Keratinocyte (primary cell): ENCODE measurements at regions not wholly inside any gene's neighbourhood (a gene's known extent, or its start where the extent isn't known, plus 50 kb on each side); places are given as distances from the start of the nearest gene placed in this dataset.

Experiments
- DNase-seq: peaks from one replicate; pipeline ENCODE4 v3.0.0-alpha.2; 2011; ENCODE audit warnings: low read depth, missing footprints, low spot score
- FAIRE-seq: peaks from 2 replicates; lab custom pipeline; 2011; peaks lifted over from hg19 to GRCh38; lab: Jason Lieb, UNC
- H2AFZ ChIP-seq: 2 replicates; pipeline ENCODE4 v1.6.0; 2012; ENCODE audit warnings: low read length, control low read depth, inconsistent platforms; ENCODE audit not compliant: control insufficient read depth
- H3K27ac ChIP-seq: 2 replicates; pipeline ENCODE4 v1.5.1; 2011; ENCODE audit warnings: low read length; ENCODE audit not compliant: control insufficient read depth, insufficient read depth
- H3K27me3 ChIP-seq: 3 replicates; pipeline ENCODE4 v1.6.0; 2011; ENCODE audit warnings: low read length; ENCODE audit not compliant: control insufficient read depth, insufficient read depth; ENCODE audit errors: extremely low read depth
- H3K36me3 ChIP-seq, 2 experiments: 2 replicates in 1 of 2; 3 replicates in 1 of 2; pipeline ENCODE4 v1.5.1; 2011; ENCODE audit warnings: low read length in 2 of 2, mild to moderate bottlenecking in 1 of 2; ENCODE audit not compliant: control insufficient read depth in 2 of 2, insufficient read depth in 2 of 2; ENCODE audit errors: extremely low read depth in 1 of 2
- H3K4me1 ChIP-seq: 3 replicates; pipeline ENCODE4 v1.5.1; 2011; ENCODE audit warnings: low read length; ENCODE audit not compliant: control insufficient read depth, insufficient read depth; ENCODE audit errors: extremely low read depth
- H3K4me2 ChIP-seq: 3 replicates; pipeline ENCODE4 v1.6.0; 2011; ENCODE audit warnings: low read depth, low read length; ENCODE audit not compliant: control insufficient read depth, insufficient read depth; ENCODE audit errors: extremely low read depth
- H3K4me3 ChIP-seq, 3 experiments: fragments of 200-600 bp in 1 of 3; sonication (generic) in 1 of 3; 2 replicates in 2 of 3; 3 replicates in 1 of 3; pipeline ENCODE4 v1.5.1; 2011 to 2016; ENCODE audit warnings: low read length in 3 of 3, mild to moderate bottlenecking in 3 of 3, control low read depth in 2 of 3, inconsistent platforms in 1 of 3, low read depth in 1 of 3, mixed read lengths in 1 of 3, mixed run types in 1 of 3, moderate library complexity in 1 of 3; ENCODE audit not compliant: control insufficient read depth in 2 of 3, insufficient read depth in 2 of 3; ENCODE audit errors: extremely low read depth in 1 of 3
- H3K79me2 ChIP-seq: 2 replicates; pipeline ENCODE4 v1.6.0; 2012; ENCODE audit warnings: low read length; ENCODE audit not compliant: control insufficient read depth, insufficient read depth
- H3K9ac ChIP-seq: 3 replicates; pipeline ENCODE4 v1.6.0; 2011; ENCODE audit warnings: low read length; ENCODE audit not compliant: control insufficient read depth, insufficient read depth; ENCODE audit errors: extremely low read depth
- H3K9me1 ChIP-seq: 3 replicates; pipeline ENCODE4 v1.6.0; 2011; ENCODE audit warnings: low read length; ENCODE audit not compliant: control insufficient read depth, insufficient read depth; ENCODE audit errors: extremely low read depth
- H3K9me3 ChIP-seq: 2 replicates; pipeline ENCODE4 v1.5.1; 2012; ENCODE audit warnings: low read depth, low read length; ENCODE audit not compliant: control insufficient read depth
- H4K20me1 ChIP-seq: 3 replicates; pipeline ENCODE4 v1.6.0; 2011; ENCODE audit warnings: low read length; ENCODE audit not compliant: control insufficient read depth, insufficient read depth; ENCODE audit errors: extremely low read depth
- CTCF ChIP-seq, 3 experiments: IDR thresholded peaks in 1 of 3; conservative IDR thresholded peaks in 1 of 3; optimal IDR thresholded peaks in 1 of 3; 2 replicates in 2 of 3; 3 replicates in 1 of 3; pipeline versions ENCODE3 to v1.5.1; 2011; ENCODE audit warnings: low read length in 3 of 3, mild to moderate bottlenecking in 3 of 3, moderate library complexity in 2 of 3, control low read depth in 1 of 3, inconsistent platforms in 1 of 3; ENCODE audit not compliant: insufficient read depth in 2 of 3; ENCODE audit errors: extremely low read depth in 1 of 3
- EZH2 ChIP-seq: IDR thresholded peaks from one replicate; pipeline ENCODE4 v1.6.1; 2012; ENCODE audit warnings: inconsistent platforms, mild to moderate bottlenecking, low read length, moderate library complexity
- dilution Hi-C: fragments of 300-500 bp; cut with MboI; formaldehyde crosslinking; loops from one replicate; pipeline ENCODE4 v1.7.0; 2020; ENCODE audit warnings: low sequenced_read_pairs; ENCODE audit not compliant: extremely low pct_ligation_motif_present

DNA sequence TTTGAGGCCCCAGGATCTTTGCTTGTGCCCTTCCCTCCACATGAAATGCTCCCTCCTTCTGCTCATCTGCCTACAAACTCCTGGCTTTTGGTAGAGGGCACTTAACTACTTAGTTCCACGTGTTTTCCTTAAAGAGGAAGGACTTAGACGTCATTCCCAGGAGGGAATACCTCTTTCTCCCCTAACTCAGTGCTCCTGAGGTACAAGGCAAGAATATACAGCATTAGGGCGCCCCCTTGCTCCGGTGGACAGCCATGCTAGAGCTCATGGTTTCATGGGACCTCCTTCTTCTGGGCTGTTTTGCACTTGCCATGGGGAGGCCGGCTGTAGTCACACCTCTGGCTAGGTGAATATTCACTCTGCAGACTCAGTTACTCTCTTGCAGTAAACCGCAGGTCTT lies 93.8 kb upstream of the LY86 start:
- no peak for DNase-seq
- peak; percentile 59 to 81 (median 78) for TF ChIP-seq CTCF (optimal IDR thresholded peaks at IDR 0.05 in 1 of 3, IDR thresholded peaks at IDR 0.05 in 1 of 3, conservative IDR thresholded peaks at IDR 0.05 in 1 of 3; ENCODE audit: extremely low read depth in 1 of 3, insufficient read depth in 2 of 3, low read length in 3 of 3)
- TF ChIP-seq EZH2 = no peak

DNA sequence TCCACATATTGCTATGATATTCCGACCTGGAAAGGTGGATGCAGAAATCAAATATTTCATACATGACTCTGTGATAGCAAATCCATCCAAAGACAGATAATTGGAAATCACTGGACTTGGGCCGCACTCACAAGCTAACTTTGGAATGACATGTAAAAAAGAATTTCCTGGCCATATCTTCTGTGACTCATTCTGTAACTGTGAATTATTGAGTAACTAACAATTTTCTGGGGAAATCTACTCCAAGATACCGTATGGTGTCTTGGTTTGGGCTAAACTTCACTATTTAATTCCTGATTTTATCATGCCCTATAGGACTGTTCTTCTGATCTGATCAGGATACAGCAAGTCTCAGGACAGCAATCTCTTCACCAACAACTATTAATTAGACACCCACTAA lies 92.7 kb upstream of the LY86 start:
- H3K27ac ChIP-seq = no peak overlapping the region
- no peaks in the 10 kb centered on the region for H4K20me1 ChIP-seq
- DNase-seq (no peak), FAIRE-seq (no peak)
- H3K36me3 ChIP-seq = no peaks in the 10 kb centered on the region
- no peak overlapping the region for H2AFZ ChIP-seq
- H3K27me3 ChIP-seq = no peaks in the 10 kb centered on the region
- H3K4me3 ChIP-seq = no peak overlapping the region
- no peaks in the 10 kb centered on the region for H3K4me1 ChIP-seq
- H3K4me2 ChIP-seq = no peak overlapping the region
- H3K9me1 ChIP-seq = no peaks in the 10 kb centered on the region
- no peaks in the 10 kb centered on the region for H3K9me3 ChIP-seq
- no peak overlapping the region for H3K9ac ChIP-seq
- H3K79me2 ChIP-seq = no peaks in the 10 kb centered on the region
- dilution Hi-C loops = no loop called here
- TF ChIP-seq CTCF (optimal IDR thresholded peaks at IDR 0.05 in 1 of 3, IDR thresholded peaks at IDR 0.05 in 1 of 3, conservative IDR thresholded peaks at IDR 0.05 in 1 of 3; ENCODE audit: extremely low read depth in 1 of 3, insufficient read depth in 2 of 3, low read length in 3 of 3) (no peak), EZH2 (no peak)

More for the DNA sequence above, 93.8 kb upstream of the LY86 start:
- Histone ChIP-seq H3K4me3 (no peak overlapping the region), H3K9me1 (no peaks in the 10 kb centered on the region), H3K27me3 (no peaks in the 10 kb centered on the region), H3K9ac (no peak overlapping the region), H4K20me1 (no peaks in the 10 kb centered on the region), H3K4me1 (no peaks in the 10 kb centered on the region), H3K9me3 (no peaks in the 10 kb centered on the region), H3K36me3 (no peaks in the 10 kb centered on the region), H2AFZ (no peak overlapping the region), H3K4me2 (no peak overlapping the region), H3K79me2 (no peaks in the 10 kb centered on the region), H3K27ac (no peak overlapping the region)
- dilution Hi-C loops = no loop called here
- peak; percentile 5 for FAIRE-seq
